IMR-90 (cell line): ENCODE measurements at regions not wholly inside any gene's neighbourhood (a gene's known extent, or its start where the extent isn't known, plus 50 kb on each side); places are given as distances from the start of the nearest gene placed in this dataset.

Source experiments
- CEBPB ChIP-seq: IDR thresholded peaks from 2 replicates; pipeline ENCODE4 v1.6.1; 2012; ENCODE audit warnings: low read depth, low read length, improper control_type of control experiment
- FOS ChIP-seq: fragments of 150-350 bp; IDR thresholded peaks from 2 replicates; pipeline ENCODE4 v1.6.1; 2016; ENCODE audit warnings: low read depth, low read length
- MAFK ChIP-seq: IDR thresholded peaks from 2 replicates; pipeline ENCODE4 v1.6.1; 2012; ENCODE audit warnings: low read depth, low read length, improper control_type of control experiment
- MAZ ChIP-seq: IDR thresholded peaks from 2 replicates; pipeline ENCODE4 v1.6.1; 2012; ENCODE audit warnings: low read depth, mild to moderate bottlenecking, low read length, improper control_type of control experiment, moderate library complexity, borderline replicate concordance
- MXI1 ChIP-seq: IDR thresholded peaks from 2 replicates; pipeline ENCODE4 v1.6.1; 2012; ENCODE audit warnings: low read depth, mild to moderate bottlenecking, low read length, moderate library complexity, borderline replicate concordance
- POLR2A ChIP-seq: IDR thresholded peaks from 2 replicates; pipeline ENCODE4 v1.6.1; 2012; ENCODE audit warnings: mild to moderate bottlenecking, low read depth, low read length
- RAD21 ChIP-seq: IDR thresholded peaks from 2 replicates; pipeline ENCODE4 v1.6.1; 2012; ENCODE audit warnings: low read length, improper control_type of control experiment
- RCOR1 ChIP-seq: IDR thresholded peaks from 2 replicates; pipeline ENCODE4 v1.6.1; 2012; ENCODE audit warnings: mild to moderate bottlenecking, low read length, improper control_type of control experiment; ENCODE audit not compliant: insufficient replicate concordance
- RFX5 ChIP-seq: IDR thresholded peaks from 2 replicates; pipeline ENCODE4 v1.8.0; 2012; ENCODE audit warnings: low read depth, mild to moderate bottlenecking, low read length, moderate library complexity
- TF ChIP-seq, protein P1 (sequence below): conservative IDR thresholded peaks from 2 replicates; pipeline ENCODE4 v1.5.1; 2012; ENCODE audit warnings: mild to moderate bottlenecking, low read depth, low read length, improper control_type of control experiment
- TF ChIP-seq, protein P2 (sequence below): fragments of 150-350 bp; IDR thresholded peaks from 2 replicates; pipeline ENCODE4 v1.6.1; 2017; ENCODE audit warnings: mild to moderate bottlenecking, antibody characterized with exemption, low read length, low read depth

DNA sequence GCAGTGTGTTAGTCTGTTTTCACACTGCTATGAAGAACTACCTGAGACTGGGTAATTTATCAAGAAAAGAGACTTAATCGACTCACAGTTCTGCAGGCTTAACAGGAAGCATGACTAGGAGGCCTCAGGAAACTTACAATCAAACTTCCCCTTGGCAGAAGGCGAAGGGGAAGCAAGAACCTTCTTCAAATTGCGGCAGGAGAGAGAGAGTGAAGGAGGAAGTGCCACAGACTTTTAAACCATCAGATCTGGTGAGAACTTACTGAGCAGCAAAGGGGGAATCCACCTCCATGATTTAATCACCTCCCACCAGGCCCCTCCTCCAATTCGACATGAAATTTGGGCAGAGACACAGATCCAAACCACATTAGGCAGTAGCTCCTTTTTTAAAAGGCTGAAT, 59.2 kb upstream of the LEF1 start:
- TF ChIP-seq, protein P1, sequence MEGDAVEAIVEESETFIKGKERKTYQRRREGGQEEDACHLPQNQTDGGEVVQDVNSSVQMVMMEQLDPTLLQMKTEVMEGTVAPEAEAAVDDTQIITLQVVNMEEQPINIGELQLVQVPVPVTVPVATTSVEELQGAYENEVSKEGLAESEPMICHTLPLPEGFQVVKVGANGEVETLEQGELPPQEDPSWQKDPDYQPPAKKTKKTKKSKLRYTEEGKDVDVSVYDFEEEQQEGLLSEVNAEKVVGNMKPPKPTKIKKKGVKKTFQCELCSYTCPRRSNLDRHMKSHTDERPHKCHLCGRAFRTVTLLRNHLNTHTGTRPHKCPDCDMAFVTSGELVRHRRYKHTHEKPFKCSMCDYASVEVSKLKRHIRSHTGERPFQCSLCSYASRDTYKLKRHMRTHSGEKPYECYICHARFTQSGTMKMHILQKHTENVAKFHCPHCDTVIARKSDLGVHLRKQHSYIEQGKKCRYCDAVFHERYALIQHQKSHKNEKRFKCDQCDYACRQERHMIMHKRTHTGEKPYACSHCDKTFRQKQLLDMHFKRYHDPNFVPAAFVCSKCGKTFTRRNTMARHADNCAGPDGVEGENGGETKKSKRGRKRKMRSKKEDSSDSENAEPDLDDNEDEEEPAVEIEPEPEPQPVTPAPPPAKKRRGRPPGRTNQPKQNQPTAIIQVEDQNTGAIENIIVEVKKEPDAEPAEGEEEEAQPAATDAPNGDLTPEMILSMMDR = no peak
- no peak for TF ChIP-seq MAFK
- no peak for TF ChIP-seq RAD21
- TF ChIP-seq CEBPB = no peak
- TF ChIP-seq RCOR1 = no peak
- no peak for TF ChIP-seq FOS
- no peak for TF ChIP-seq RFX5
- TF ChIP-seq MXI1 = no peak
- TF ChIP-seq, protein P2, sequence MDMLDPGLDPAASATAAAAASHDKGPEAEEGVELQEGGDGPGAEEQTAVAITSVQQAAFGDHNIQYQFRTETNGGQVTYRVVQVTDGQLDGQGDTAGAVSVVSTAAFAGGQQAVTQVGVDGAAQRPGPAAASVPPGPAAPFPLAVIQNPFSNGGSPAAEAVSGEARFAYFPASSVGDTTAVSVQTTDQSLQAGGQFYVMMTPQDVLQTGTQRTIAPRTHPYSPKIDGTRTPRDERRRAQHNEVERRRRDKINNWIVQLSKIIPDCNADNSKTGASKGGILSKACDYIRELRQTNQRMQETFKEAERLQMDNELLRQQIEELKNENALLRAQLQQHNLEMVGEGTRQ = no peak
- no peak for TF ChIP-seq POLR2A
- no peak for TF ChIP-seq MAZ
